ENCODE measurements at regions not wholly inside any gene's neighbourhood (a gene's known extent, or its start where the extent isn't known, plus 50 kb on each side); places are given as distances from the start of the nearest gene placed in this dataset.

GRCh38 chr2:200756618-200757321 lies 54.9 kb upstream of the BZW1 start:
- TF ChIP-seq POLR2A (IDR thresholded peaks at IDR 0.05; ENCODE audit: control extremely low read depth in 1 of 2, low read depth in 2 of 2, low read length in 2 of 2): no peak
- no peak for TF ChIP-seq SP1 (IDR thresholded peaks at IDR 0.05; ENCODE audit: low read depth, low read length)
- no peak for TF ChIP-seq CHD2 (IDR thresholded peaks at IDR 0.05; ENCODE audit: low read length)
- TF ChIP-seq CHD1 (IDR thresholded peaks at IDR 0.05; ENCODE audit: low read depth, low read length): no peak
- TF ChIP-seq, protein P1, sequence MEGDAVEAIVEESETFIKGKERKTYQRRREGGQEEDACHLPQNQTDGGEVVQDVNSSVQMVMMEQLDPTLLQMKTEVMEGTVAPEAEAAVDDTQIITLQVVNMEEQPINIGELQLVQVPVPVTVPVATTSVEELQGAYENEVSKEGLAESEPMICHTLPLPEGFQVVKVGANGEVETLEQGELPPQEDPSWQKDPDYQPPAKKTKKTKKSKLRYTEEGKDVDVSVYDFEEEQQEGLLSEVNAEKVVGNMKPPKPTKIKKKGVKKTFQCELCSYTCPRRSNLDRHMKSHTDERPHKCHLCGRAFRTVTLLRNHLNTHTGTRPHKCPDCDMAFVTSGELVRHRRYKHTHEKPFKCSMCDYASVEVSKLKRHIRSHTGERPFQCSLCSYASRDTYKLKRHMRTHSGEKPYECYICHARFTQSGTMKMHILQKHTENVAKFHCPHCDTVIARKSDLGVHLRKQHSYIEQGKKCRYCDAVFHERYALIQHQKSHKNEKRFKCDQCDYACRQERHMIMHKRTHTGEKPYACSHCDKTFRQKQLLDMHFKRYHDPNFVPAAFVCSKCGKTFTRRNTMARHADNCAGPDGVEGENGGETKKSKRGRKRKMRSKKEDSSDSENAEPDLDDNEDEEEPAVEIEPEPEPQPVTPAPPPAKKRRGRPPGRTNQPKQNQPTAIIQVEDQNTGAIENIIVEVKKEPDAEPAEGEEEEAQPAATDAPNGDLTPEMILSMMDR (IDR thresholded peaks at IDR 0.05; ENCODE audit: control extremely low read depth in 1 of 3, insufficient read depth in 1 of 3, low read depth in 1 of 3, low read length in 3 of 3): no peak
